NCI-H2029 treated with DMSO at 0.1 percent for 48 hours (cell line): ENCODE measurements at regions not wholly inside any gene's neighbourhood (a gene's known extent, or its start where the extent isn't known, plus 50 kb on each side); places are given as distances from the start of the nearest gene placed in this dataset.
"Not testable (repeated sequence)": the region's sequence is repeated elsewhere in the genome, so short reads cannot be mapped to it uniquely, and the experiment has no call there.

ENCODE experiments used
- DNase-seq: peaks from one replicate; lab custom pipeline; 2025; lab: John Stamatoyannopoulos, UW

- no peak for DNase-seq
These were observed 547.1 kb upstream of the GCFC2 start for GRCh38 chr2:76257802-76258201.

- DNase-seq: no peak
These were observed 545.9 kb upstream of the GCFC2 start for GRCh38 chr2:76256458-76257088.

GRCh38 chr2:76252704-76253103 is 542.0 kb upstream of the GCFC2 start:
- DNase-seq: no peak

GRCh38 chr2:76251342-76251741 is 540.6 kb upstream of the GCFC2 start:
- DNase-seq: no peak

- DNase-seq: no peak
These were observed 536.3 kb upstream of the GCFC2 start for GRCh38 chr2:76247006-76247405.

- DNase-seq: no peak
These were observed 501.6 kb upstream of the GCFC2 start for GRCh38 chr2:76211991-76212985.

GRCh38 chr2:76210551-76210950 is 499.8 kb upstream of the GCFC2 start:
- DNase-seq: no peak

GRCh38 chr2:76204048-76204447 is 493.3 kb upstream of the GCFC2 start:
- no peak for DNase-seq

GRCh38 chr2:76202866-76203265 is 492.2 kb upstream of the GCFC2 start:
- no peak for DNase-seq

GRCh38 chr2:76197842-76198448 is 487.2 kb upstream of the GCFC2 start:
- DNase-seq: no peak

- no peak for DNase-seq
These were observed 486.7 kb upstream of the GCFC2 start for GRCh38 chr2:76197428-76197827.

GRCh38 chr2:76194031-76194775 is 483.5 kb upstream of the GCFC2 start:
- no peak for DNase-seq

GRCh38 chr2:76193089-76193488 is 482.4 kb upstream of the GCFC2 start:
- DNase-seq: no peak

GRCh38 chr2:76188334-76189008 is 477.8 kb upstream of the GCFC2 start:
- no peak for DNase-seq

- DNase-seq: no peak
These were observed 476.7 kb upstream of the GCFC2 start for GRCh38 chr2:76187415-76187814.

- no peak for DNase-seq
These were observed 470.0 kb upstream of the GCFC2 start for GRCh38 chr2:76180676-76181075.

GRCh38 chr2:76178610-76179009 is 467.9 kb upstream of the GCFC2 start:
- DNase-seq: no peak

- no peak for DNase-seq
These were observed 464.6 kb upstream of the GCFC2 start for GRCh38 chr2:76175295-76175694.

GRCh38 chr2:76174505-76174904 is 463.8 kb upstream of the GCFC2 start:
- no peak for DNase-seq

- DNase-seq: not testable (repeated sequence)
These were observed 462.5 kb upstream of the GCFC2 start for GRCh38 chr2:76173206-76173605.

GRCh38 chr2:76172154-76172595 is 461.5 kb upstream of the GCFC2 start:
- DNase-seq: not testable (repeated sequence)
